ENCODE measurements at regions not wholly inside any gene's neighbourhood (a gene's known extent, or its start where the extent isn't known, plus 50 kb on each side); places are given as distances from the start of the nearest gene placed in this dataset.

DNA sequence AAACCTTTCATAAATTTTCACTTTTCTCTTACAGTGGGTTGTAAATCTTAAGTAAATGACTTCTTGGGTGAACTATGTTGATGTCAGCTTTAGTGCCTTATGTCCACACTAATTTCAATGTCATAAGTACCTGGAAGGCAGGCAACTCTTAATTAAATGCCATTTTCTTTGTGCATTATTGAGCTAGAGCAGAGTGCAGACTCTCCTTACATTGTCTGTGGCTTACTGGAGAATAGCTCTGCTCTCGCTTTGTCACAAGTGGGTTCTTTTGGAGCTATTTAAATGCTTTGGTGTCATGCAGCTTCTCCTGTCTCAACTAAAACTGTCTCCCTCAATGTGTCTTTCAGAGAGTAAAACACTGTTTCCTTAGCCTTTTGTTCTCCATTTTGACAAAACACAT lies 411.6 kb downstream of the STIM2 start:
- no peak for DNase-seq

DNA sequence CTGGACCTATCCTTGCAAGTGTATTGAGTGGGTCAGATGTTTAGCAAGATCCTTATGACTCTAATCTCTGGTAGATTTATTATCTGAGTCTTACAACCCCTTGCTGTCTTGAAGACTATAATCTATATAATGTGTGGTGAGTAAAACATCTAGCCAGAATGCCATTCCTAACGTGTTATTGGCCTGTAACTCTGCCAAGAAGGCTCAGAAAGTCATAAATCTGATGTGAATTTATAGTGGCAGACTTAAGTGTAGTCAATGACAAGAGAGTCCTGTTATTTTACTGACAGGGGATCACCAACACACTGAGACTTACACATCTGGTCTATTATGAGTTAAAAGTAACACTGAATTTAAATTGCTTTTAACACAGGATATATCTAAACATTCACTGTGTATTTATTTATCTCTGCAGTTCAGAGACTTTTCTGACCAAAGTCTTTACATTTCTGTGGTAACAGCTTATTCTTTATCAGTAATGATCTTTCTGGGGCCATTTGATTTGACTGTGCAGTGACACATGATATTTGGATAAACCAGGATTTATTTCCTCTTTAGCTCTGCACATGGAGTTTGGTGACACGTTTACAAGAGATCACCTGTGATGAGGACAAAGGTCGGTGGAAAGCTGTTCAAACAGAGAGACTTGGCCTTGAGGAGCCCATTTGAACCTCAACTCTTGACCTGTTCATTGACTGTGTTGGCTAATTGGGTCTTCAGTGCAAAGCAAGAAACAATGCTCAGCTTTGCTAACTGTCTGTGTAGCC lies 415.8 kb downstream of the STIM2 start:
- no peak for DNase-seq

DNA sequence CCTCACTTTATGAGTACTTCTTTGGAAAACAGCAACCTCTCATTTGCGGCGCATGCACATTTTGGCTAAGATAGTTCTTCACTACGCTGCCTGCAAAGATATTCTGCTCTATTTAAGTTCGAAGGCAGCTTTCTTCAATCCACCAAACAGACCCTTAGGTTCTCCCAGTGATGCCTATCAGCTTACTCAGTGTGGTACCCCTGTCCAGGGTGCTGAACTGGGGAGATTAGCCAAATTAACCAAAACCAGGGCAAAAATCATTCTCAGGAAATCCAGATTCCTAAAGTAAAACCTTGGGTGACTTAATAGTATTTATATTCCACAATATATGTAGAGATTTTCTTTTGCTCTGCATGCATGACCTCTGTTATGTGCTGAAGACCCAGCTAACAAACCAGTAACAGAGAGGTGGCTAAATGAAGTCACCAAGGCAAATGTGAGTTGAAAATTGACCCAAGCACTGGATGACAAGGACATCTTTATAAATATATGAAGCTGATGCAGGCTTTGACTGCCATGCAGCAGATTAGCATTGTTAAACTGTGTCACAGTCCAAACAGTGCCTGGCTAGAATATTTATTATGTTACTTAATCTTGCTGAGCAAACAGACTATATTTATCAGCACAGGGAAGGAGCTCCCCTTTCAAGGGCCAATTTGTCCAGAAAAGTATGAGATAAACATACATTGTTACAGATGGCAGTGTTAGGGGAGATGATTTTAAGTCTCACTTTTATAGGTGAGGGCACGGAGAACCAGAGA lies 418.2 kb downstream of the STIM2 start:
- DNase-seq = no peak

DNA sequence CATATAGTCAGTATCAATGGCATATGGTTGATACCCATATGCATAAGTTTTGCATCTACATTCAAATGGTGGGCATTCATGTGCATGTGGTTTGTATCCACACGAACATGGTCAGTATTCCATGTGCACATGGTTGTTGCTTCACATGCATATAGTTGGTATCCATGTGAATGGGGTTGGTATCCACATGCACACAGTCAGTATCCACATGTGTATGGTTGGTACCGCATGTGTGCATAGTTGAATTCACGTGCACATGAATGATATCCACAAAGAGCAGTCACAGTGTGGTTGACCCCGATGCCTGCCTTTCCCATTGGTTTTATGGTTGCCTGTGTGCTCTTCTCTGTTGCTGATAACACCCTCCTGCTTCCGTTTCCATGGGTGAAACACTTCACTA lies 427.9 kb downstream of the STIM2 start:
- DNase-seq = no peak

DNA sequence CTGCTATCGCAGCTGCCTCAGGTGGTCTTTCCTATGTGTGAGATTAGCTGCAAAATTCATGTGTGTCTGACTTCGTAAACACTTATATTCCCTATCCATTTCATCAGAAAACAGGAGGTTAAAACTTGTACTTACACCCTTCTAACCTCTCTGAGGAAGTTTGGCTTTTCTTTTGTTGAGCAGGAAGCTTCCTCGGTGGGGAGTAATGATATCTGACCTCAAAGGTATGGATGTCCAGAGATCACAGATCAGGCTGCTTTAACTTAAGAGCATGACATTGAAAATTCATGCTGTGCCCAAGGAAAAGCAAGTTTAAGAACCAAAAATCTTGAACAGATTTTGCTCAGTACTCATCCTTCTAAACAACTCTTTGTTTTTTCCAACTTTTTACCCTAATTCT lies 429.1 kb downstream of the STIM2 start:
- no peak for DNase-seq

DNA sequence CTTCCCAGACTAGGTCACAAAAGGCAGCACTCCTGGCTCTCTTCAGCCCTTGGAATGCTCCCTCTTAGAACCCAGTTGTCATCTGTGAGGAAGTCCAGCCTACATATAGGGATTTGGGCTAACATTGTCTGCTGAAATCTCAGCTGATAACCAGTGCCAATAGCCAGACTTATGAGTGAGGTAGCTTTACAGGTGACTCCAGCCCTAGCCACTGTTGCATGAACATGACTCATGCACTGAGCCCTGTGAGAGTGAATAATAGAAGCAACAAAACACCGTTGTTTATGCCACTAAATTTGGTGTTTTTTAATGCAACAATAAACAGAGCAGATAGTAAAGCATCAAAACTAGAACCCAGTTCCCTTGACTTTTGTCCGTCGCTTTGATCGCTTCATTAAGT lies 433.2 kb downstream of the STIM2 start:
- no peak for DNase-seq

DNA sequence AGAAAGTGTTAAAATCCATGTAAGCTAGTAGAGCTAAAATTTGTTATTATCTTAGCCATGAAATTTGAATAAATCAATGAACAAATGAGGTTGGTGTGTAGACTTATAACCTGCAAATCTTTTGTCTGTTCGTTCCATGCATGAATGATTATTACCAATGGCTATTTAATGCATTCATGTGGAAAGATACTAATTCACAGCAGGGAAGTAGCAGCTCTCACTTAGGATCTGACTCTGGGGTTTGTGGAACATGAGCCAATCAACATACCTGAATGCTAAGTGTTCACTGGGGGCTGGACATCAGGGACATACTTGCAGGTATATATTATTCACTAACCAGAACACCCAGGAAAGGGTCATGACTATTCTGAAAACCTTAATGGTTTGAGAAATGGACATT lies 444.1 kb downstream of the STIM2 start:
- DNase-seq = no peak

DNA sequence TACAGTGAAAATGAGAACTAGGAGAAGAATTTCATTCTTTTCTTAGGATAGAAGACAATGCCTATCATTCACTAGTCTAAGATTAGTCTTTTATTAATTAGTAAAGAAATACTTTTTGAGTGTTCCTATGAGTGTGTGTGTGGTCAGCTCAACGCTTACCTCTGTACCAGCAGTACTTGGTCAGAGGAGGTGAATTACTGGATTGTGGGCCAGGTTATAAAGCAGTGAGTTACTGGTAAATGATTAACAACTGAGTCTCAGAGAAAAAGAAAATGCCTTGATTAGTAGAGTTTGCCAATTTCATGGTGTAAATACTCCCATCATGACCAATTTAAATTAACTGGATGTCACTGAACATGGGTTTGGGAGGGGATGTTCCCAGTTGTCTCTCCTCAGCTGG lies 444.6 kb downstream of the STIM2 start:
- no peak for DNase-seq

DNA sequence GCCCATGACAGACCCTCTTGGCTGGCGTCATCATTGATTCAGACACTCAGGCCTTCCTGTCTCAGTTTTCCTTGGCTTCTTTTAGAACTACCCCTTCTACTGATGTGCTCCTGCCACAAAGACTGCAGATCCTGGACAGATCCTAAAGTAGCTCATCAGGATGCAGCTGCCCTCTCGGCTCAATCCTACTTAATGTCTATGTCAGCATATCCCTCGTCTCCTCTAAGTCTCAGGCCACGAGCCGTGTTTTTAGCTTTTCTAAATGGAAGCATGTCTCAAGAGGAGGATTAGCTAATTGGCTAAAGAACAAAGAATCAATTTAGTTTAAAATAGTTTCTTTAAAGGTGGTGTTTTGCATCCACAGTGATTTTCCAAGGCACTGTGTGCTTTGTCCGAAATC lies 447.7 kb downstream of the STIM2 start:
- no peak for DNase-seq

DNA sequence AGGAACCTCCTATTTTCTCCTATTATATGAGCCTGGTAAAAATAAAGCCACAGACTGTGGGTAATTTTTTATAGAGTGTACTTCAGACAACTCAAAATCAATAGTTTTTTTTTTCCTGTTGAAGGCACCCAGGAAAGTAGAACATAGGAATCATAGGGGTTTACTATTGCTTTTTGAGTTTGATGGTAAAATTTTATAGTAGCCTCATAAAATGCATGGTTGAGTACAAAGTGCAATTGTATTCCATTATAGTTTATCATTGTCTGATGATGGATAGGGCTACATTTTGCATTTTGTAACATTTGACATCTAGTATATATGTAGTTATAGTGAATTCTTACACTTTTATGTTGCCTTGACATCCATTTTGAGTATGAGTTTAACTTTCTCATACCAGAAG lies 455.0 kb downstream of the STIM2 start:
- no peak for DNase-seq

DNA sequence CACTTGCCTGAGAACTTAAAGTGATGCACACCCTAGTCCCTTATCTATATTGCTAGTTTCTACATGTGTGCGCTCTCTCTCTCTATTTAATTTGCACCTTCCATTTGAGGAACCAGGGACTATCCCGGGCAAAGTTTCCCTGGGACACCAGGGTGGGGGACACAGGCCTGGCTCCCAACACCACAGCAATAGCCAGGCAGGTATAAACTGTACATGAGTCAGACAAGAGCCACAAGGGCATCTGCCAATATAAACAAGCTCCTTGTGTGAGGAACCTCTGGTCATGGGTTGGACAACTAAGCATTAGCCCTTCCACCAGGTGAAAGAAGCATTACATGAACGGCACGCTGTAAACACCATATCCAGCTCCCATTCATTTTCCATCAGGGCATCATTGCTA lies 455.5 kb downstream of the STIM2 start:
- no peak for DNase-seq

DNA sequence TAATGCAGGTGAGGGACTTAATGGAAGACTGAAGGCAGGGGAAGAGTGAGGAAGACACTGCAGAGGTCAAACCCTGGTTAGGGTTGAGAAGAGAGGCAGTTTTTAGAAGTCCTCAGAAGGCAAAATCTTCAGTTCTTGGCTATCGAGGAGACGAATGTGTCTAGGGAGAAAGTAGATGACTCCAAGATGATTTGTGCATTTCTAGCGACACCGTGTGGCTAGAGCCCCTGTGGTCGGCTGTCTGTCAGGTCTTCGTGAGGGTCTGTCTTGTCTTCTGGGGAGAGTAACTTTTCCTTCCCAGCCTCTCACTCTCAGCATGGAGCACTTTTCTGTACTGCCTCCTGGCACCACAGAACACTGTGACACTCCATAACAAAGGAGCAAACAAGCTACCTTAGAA lies 458.1 kb downstream of the STIM2 start:
- DNase-seq = peak; percentile 26

DNA sequence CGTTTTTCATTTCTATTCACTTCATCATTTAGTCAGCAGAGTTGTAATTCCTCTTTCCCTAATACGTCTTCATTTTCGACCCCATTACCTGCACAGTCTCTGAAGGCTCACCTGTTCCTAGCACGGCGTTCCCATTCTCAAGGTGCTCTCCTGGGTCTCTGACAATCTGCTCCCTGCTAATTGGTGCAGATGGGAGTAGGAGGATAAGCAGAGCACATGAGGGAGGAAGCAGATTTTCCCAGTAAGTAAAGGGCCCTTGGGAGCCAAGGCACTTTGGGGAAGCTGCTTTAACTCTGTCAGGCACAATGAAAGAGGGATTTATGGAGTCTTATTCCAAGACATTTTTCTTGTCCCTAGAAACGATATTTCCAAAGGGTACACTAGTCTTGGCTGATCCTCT lies 466.4 kb downstream of the STIM2 start:
- DNase-seq = no peak

DNA sequence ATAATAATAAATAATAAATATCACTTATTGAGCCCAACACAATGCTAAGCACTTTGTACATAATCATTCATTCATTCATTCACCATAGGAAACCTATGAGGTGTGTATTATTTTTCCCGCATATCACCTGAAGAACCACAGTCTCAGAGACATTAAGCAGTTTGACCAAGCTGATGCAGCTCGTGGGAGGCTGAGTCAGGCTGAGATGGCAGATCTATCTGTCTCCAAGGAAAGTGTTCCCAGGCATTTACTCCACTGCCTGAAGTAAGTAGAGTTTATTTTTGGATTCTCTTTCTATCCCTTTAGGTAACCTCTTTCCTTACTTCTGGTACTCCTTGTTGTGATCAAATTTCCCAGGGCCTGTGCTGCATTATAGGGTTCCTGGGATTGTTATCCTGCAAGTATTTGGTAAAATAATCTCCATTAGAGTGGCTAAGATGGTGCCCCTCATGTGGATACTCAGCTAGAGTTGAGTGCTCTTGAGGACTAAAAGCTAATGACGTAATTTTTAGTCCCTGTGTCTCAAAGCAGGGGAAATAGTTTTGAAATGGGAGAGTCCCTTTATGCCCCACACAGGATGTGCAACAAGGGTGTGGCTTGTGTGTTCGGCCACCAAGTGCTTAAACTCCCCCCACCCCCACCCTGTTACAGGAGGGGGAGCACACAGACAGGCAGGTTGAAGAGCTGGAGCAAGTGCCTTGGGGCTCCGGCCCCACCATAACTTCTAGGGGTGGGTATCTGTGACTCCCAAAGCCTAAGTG lies 467.0 kb downstream of the STIM2 start:
- DNase-seq = no peak

DNA sequence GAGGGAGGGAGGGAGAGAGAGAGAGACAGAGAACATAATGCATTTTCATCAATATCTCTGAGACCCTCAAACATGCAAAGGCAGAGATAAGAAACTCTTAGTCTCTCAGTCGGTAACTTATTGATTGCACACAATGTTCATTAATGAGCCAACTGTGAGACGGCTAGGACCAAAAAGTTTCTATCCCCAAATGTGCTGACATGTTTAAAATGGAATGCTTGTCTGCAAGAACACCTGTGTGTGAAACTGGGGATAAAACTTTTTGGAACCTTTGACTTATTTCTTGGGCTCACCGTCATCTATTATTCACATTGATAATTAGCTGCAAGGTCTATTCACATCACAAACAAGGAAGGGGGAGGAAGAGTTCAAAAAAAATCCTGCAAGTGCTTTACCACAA lies 477.9 kb downstream of the STIM2 start:
- DNase-seq = no peak

DNA sequence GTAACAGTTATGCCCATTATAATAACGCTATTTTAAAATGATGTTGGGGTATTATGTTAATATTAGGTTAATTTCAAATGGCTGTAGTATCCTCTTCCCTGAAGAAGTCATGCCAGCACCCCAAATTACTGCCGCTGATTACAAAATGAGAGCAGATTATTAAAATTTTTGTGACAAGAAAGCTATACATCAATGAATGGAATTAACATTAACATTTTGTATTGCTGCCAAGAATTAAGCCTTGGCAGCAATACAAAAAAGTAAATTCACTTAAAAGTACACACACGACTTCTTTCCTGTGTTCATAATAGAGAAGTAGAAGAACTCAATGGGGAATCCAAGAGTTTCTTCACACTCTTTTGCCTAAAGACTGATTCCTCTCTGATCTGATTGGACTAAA lies 482.8 kb downstream of the STIM2 start:
- DNase-seq = no peak

DNA sequence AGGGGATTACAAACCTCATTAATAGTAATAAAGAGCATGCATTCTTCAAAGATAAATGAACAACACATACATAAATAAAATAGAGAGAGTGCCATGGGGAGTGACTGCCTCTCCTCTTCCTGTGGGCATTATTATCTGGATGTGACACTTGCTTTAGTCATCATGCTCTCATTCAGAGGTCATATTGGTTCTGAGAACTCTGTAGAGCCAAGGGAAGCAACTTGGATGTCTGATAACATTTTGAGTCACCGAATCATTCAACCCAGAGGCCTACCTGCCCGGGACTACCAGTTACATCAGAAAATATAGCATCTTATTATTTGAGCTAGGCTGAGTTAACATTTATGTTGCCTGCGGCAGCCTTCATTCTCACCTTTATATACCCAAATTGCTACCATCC lies 489.5 kb downstream of the STIM2 start:
- DNase-seq = no peak

DNA sequence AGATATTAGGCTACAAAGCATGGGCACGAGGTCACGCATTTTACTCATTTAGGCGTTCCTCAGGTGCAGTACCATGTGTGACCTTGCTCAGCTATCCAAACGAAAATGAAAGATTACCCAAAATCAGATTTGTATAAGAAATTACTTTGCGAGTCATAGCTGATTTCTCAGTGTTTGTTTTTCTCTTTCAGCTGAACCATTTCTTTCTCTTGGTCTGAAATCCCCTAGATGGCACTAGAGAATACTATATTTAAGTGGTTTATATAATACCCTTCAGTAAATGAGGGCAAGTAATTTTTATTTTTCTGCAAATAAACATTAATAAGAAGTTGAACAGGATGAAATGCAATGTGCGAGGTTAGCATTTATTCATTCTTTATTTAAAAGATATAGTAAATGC lies 496.6 kb downstream of the STIM2 start:
- no peak for DNase-seq

DNA sequence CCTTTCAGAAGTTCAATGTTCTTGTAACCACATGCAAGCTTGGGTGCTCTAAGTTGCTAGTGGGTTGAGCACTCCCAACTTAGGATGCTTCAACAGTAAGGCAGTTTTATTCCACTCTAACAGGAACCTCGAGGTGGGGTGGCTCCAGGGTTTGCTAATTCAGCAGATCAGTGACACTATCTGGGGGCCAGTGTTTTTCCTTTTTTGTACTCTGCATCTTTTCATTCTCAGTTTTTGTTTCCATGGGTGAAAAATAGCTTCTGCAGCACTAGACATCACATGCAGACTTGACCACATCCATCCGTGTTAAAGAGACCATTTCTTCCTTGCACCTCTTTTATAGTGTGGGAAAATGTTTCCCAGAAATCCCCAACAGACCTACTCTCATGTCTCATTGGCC lies 497.6 kb downstream of the STIM2 start:
- DNase-seq = no peak

DNA sequence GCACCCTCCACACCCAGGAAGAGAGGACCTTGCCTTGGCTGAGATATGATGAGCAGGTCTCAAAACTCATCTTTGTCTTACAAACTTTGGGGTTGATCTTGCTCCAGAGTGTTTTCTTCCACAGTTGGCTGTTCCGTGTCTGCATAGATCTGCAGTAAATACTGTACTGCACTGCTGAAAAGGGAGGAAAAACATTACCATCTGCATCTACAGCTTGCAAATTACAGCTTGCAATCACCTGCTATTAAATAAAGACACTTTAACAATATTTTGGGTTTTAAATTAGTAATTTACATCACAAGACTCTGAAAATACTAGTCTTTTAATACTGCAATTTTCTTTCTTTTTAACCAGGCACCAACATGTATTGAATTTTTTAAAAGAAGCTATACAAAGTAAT lies 499.5 kb downstream of the STIM2 start:
- no peak for DNase-seq

DNA sequence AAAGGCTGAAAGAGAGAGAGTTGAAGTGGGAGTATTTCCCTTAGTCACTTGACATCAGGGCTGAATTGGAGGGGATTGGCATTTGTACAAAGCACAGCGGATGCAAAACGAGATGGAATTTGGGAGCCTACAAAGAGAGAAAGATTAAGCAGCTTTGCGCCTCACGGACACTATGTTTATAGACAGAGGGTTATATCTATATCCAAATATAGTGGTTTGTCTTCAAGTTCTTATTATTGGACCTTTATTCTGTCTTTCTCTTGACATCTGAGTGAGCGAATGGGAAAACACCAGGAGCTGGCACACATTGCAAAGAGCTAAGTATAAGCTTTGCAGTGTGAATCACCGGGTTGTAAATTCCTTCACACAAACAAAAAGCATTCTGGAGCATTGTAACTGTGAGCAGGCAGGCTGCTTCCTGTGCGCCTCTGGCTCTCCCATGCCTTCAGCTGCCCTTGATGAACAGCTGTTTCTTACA lies 500.2 kb downstream of the STIM2 start:
- DNase-seq = no peak

DNA sequence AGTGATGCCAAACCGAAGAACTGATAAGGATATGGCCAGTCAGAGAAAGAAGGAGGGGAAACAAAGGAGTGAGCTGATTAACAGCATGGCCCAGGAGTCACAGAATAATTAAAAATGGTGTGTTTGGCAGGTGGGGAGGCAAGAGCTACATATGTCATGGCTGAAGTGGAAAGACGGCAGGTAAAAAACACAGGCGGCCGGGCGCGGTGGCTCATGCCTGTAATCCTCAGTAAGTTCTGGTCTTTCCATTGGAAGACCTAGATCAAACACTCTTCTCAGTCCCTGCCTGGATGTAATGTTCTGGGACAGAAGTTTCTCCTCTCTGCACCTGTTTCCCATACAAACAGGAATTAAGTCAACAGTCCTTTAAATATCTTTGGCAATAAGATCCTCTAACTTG lies 503.9 kb downstream of the STIM2 start:
- no peak for DNase-seq

DNA sequence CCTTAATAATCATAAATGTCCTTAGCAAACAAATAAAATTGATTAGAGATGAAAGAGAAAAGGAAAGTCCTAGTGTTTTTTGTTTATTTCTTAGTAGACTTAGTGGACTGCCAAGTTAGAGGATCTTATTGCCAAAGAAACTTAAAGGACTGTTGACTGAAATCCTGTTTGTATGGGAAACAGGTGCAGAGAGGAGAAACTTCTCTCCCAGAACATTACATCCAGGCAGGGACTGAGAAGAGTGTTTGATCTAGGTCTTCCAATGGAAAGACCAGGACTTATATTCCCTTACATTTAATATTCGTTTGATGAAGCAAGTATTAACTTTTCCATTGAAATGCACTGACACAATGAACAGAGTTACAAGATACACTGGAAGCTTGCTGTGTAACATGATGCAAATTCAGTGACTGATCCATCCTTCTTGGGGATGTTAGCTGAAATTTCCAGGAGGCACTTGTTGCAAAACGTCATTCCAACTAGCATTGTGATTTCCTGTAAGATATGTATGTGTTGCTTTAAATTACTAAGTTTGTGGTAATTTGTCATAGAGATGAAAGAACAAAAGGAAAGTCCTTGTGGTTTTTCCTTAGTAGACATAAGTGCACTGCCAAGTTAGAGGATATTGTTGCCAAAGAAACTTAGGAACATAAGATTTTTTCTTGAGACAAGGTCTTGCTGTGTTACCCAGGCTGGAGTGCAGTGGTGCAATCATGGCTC lies 505.6 kb downstream of the STIM2 start:
- DNase-seq = no peak
